RWPE1 (cell line): ENCODE measurements at regions not wholly inside any gene's neighbourhood (a gene's known extent, or its start where the extent isn't known, plus 50 kb on each side); places are given as distances from the start of the nearest gene placed in this dataset.
"Not testable (repeated sequence)": the region's sequence is repeated elsewhere in the genome, so short reads cannot be mapped to it uniquely, and the experiment has no call there.

Experiments used
- CTCF ChIA-PET: fragments of 350-600 bp; sonication (Branson Sonifier 250); formaldehyde crosslinking; extraction: SDS; loops from one replicate; lab custom pipeline; 2021; lab: Yijun Ruan, JAX
- POLR2A ChIA-PET: fragments of 400-600 bp; formaldehyde crosslinking; extraction: SDS; loops from one replicate; lab custom pipeline; 2020; ENCODE audit warnings: antibody characterized with exemption; ENCODE audit not compliant: low non-redundant PET; lab: Yijun Ruan, JAX
- DNase-seq: peaks from one replicate; pipeline ENCODE4 v3.0.0; 2012; ENCODE audit warnings: low spot score
- H3K27ac ChIP-seq: fragments of 450-650 bp; 2 replicates; pipeline ENCODE4 v1.5.1; 2017
- CTCF ChIP-seq: fragments of 450-650 bp; conservative IDR thresholded peaks from 2 replicates; pipeline ENCODE4 v1.5.1; 2017; ENCODE audit warnings: low read depth, mild to moderate bottlenecking

- H3K27ac ChIP-seq, result no peak overlapping the region
- CTCF ChIA-PET, result interaction anchor here (0.6 to 0.7 kb wide), 2 partner anchors 91 to 293 kb away, joined by 3 read pairs; no protein-coding TSS in a partner anchor
These were observed 96.3 kb upstream of the RANBP3L start for GRCh38 chr5:36397901-36398536.

GRCh38 chr5:36402512-36402906 is 100.8 kb upstream of the RANBP3L start:
- no peak for DNase-seq
- ChIA-PET POLR2A (no interaction called here), CTCF (interaction anchor here (0.6 to 0.8 kb wide), 2 partner anchors 9 to 126 kb away, joined by 3 read pairs; no protein-coding TSS in a partner anchor)
- no peak for TF ChIP-seq CTCF
- H3K27ac ChIP-seq, result peak overlapping the region; percentile 75

More at GRCh38 chr5:36397901-36398536, 96.3 kb upstream of the RANBP3L start:
- POLR2A ChIA-PET, result no interaction called here
- TF ChIP-seq CTCF, result peak; percentile 68
- peak; percentile 41 for DNase-seq

- CTCF ChIA-PET, result interaction anchor here (0.6 to 1.0 kb wide), 4 partner anchors 79 to 401 kb away, joined by 3 to 5 read pairs (median 4); no protein-coding TSS in a partner anchor
- H3K27ac ChIP-seq, result peak overlapping the region; percentile 74
- TF ChIP-seq CTCF, result no peak
- POLR2A ChIA-PET, result no interaction called here
- DNase-seq, result no peak
These were observed 102.1 kb upstream of the RANBP3L start for GRCh38 chr5:36403632-36404311.

GRCh38 chr5:36406023-36406422 is 104.3 kb upstream of the RANBP3L start:
- no peak for TF ChIP-seq CTCF
- ChIA-PET POLR2A (no interaction called here), CTCF (no interaction called here)
- no peak for DNase-seq
- no peak overlapping the region for H3K27ac ChIP-seq

- no peak for DNase-seq
- ChIA-PET POLR2A (no interaction called here), CTCF (interaction anchor here (0.6 to 0.8 kb wide), 2 partner anchors 135 to 240 kb away, joined by 4 read pairs; no protein-coding TSS in a partner anchor)
- no peak overlapping the region for H3K27ac ChIP-seq
- no peak for TF ChIP-seq CTCF
These were observed 105.7 kb upstream of the RANBP3L start for GRCh38 chr5:36407396-36407795.

- DNase-seq, POLR2A ChIA-PET, H3K27ac ChIP-seq: not testable (repeated sequence)
- CTCF ChIA-PET, result interaction anchor here (0.6 kb wide), 1 partner anchor 247 kb away, joined by 4 read pairs; no protein-coding TSS in a partner anchor
These were observed 108.0 kb upstream of the RANBP3L start for GRCh38 chr5:36409711-36410110.

GRCh38 chr5:36410672-36411071 is 109.0 kb upstream of the RANBP3L start:
- CTCF ChIA-PET, POLR2A ChIA-PET, H3K27ac ChIP-seq, DNase-seq: not testable (repeated sequence)
